Activated T-helper 1 cell treated with anti-CD3 and anti-CD28 coated beads, Interleukin-2, amount 50 U/mL, for 16 hours (primary cell): ENCODE measurements at regions not wholly inside any gene's neighbourhood (a gene's known extent, or its start where the extent isn't known, plus 50 kb on each side); places are given as distances from the start of the nearest gene placed in this dataset.
"Not testable (repeated sequence)": the region's sequence is repeated elsewhere in the genome, so short reads cannot be mapped to it uniquely, and the experiment has no call there.

Source experiments
- DNase-seq, 2 donors: peaks; one replicate each; pipeline ENCODE4 v3.0.0-alpha.2; 2020; ENCODE audit warnings: low read depth in 1 of 2, low spot score in 1 of 2

GRCh38 chrX:101823236-101823635 lies 108.6 kb downstream of the ZMAT1 start:
- DNase-seq: no peak

- not testable (repeated sequence) for DNase-seq
Observed at GRCh38 chrX:101817739-101818138, 114.1 kb downstream of the ZMAT1 start.

GRCh38 chrX:101813200-101813599 lies 118.6 kb downstream of the ZMAT1 start:
- DNase-seq: no peak

- DNase-seq: no peak
Observed at GRCh38 chrX:101803451-101803850, 128.4 kb downstream of the ZMAT1 start.

GRCh38 chrX:101799387-101799786 lies 132.4 kb downstream of the ZMAT1 start:
- peak; percentile 21 to 55 for DNase-seq

- no peak for DNase-seq
Observed at GRCh38 chrX:101787934-101788333, 128.3 kb upstream of the ARMCX2 start.

- no peak for DNase-seq
Observed at GRCh38 chrX:101785142-101785541, 125.5 kb upstream of the ARMCX2 start.

GRCh38 chrX:101780421-101780820 lies 120.8 kb upstream of the ARMCX2 start:
- not testable (repeated sequence) for DNase-seq

- DNase-seq: no peak
Observed at GRCh38 chrX:101774340-101774739, 114.7 kb upstream of the ARMCX2 start.

GRCh38 chrX:101764538-101764937 lies 104.9 kb upstream of the ARMCX2 start:
- no peak for DNase-seq

- no peak for DNase-seq
Observed at GRCh38 chrX:101759000-101759399, 99.3 kb upstream of the ARMCX2 start.

- no peak for DNase-seq
Observed at GRCh38 chrX:101750744-101751143, 91.1 kb upstream of the ARMCX2 start.

- DNase-seq: no peak
Observed at GRCh38 chrX:101749436-101749835, 89.8 kb upstream of the ARMCX2 start.

GRCh38 chrX:101745046-101745445 lies 85.4 kb upstream of the ARMCX2 start:
- DNase-seq: no peak

GRCh38 chrX:101744085-101744484 lies 84.4 kb upstream of the ARMCX2 start:
- DNase-seq: no peak

- no peak for DNase-seq
Observed at GRCh38 chrX:101740642-101741041, 81.0 kb upstream of the ARMCX2 start.

GRCh38 chrX:101738867-101739266 lies 79.2 kb upstream of the ARMCX2 start:
- not testable (repeated sequence) for DNase-seq

GRCh38 chrX:101738411-101738810 lies 78.8 kb upstream of the ARMCX2 start:
- DNase-seq: not testable (repeated sequence)

GRCh38 chrX:101736651-101737050 lies 77.0 kb upstream of the ARMCX2 start:
- DNase-seq: no peak

GRCh38 chrX:101732870-101733269 lies 73.2 kb upstream of the ARMCX2 start:
- no peak for DNase-seq

- DNase-seq: no peak
Observed at GRCh38 chrX:101729986-101730385, 70.3 kb upstream of the ARMCX2 start.
